Neutrophil (primary cell): ENCODE measurements at regions not wholly inside any gene's neighbourhood (a gene's known extent, or its start where the extent isn't known, plus 50 kb on each side); places are given as distances from the start of the nearest gene placed in this dataset.

ENCODE experiments used
- H3K27ac ChIP-seq: fragments of 200-600 bp; sonication (generic); 2 replicates; pipeline ENCODE4 v1.5.1; 2016; ENCODE audit warnings: mild to moderate bottlenecking, moderate library complexity
- H3K27me3 ChIP-seq: fragments of 200-600 bp; sonication (generic); 2 replicates; pipeline ENCODE4 v1.6.0; 2016; ENCODE audit warnings: mild to moderate bottlenecking
- H3K36me3 ChIP-seq: fragments of 200-600 bp; sonication (generic); 2 replicates; pipeline ENCODE4 v1.5.1; 2017
- H3K4me1 ChIP-seq, 2 experiments: fragments of 200-600 bp in 1 of 2; sonication (generic) in 1 of 2; 1 replicate in 1 of 2; 2 replicates in 1 of 2; pipeline versions ENCODE4 v1.5.1 to v1.6.1; 2013 to 2016; ENCODE audit warnings: low read depth in 1 of 2, low read length in 1 of 2, mild to moderate bottlenecking in 1 of 2, moderate library complexity in 1 of 2; ENCODE audit not compliant: control insufficient read depth in 1 of 2, insufficient read depth in 1 of 2
- H3K4me3 ChIP-seq, 2 experiments: fragments of 200-600 bp in 1 of 2; sonication (generic) in 1 of 2; 1 replicate in 1 of 2; 2 replicates in 1 of 2; pipeline ENCODE4 v1.5.1; 2013 to 2016; ENCODE audit warnings: low read depth in 1 of 2, low read length in 1 of 2, mild to moderate bottlenecking in 1 of 2, moderate library complexity in 1 of 2
- H3K9me3 ChIP-seq: fragments of 200-600 bp; sonication (generic); 2 replicates; pipeline ENCODE4 v1.5.1; 2016
- CTCF ChIP-seq: fragments of 200-600 bp; sonication (generic); IDR thresholded peaks from 2 replicates; pipeline ENCODE4 v1.5.1; 2016; ENCODE audit warnings: antibody characterized with exemption

GRCh38 chr6:144534180-144534579 is 249.0 kb downstream of the UTRN start:
- peaks cover 55% of the 10 kb centered on the region for H3K36me3 ChIP-seq
- no peak for TF ChIP-seq CTCF
- no peak overlapping the region for H3K27ac ChIP-seq
- H3K27me3 ChIP-seq: no peaks in the 10 kb centered on the region
- no peaks in the 10 kb centered on the region for H3K9me3 ChIP-seq
- H3K4me1 ChIP-seq: no peaks in the 10 kb centered on the region
- no peak overlapping the region for H3K4me3 ChIP-seq

- H3K4me1 ChIP-seq: no peaks in the 10 kb centered on the region
- no peak for TF ChIP-seq CTCF
- H3K27me3 ChIP-seq: no peaks in the 10 kb centered on the region
- no peak overlapping the region for H3K27ac ChIP-seq
- H3K36me3 ChIP-seq: peaks cover 58% of the 10 kb centered on the region
- no peaks in the 10 kb centered on the region for H3K9me3 ChIP-seq
- no peak overlapping the region for H3K4me3 ChIP-seq
These were observed 250.5 kb downstream of the UTRN start for GRCh38 chr6:144535630-144536029.

GRCh38 chr6:144536079-144536478 is 250.9 kb downstream of the UTRN start:
- no peak for TF ChIP-seq CTCF
- H3K27me3 ChIP-seq: no peaks in the 10 kb centered on the region
- H3K9me3 ChIP-seq: no peaks in the 10 kb centered on the region
- H3K4me3 ChIP-seq: no peak overlapping the region
- H3K27ac ChIP-seq: no peak overlapping the region
- H3K36me3 ChIP-seq: peaks cover 58% of the 10 kb centered on the region
- no peaks in the 10 kb centered on the region for H3K4me1 ChIP-seq

GRCh38 chr6:144543006-144543871 is 258.1 kb downstream of the UTRN start:
- Histone ChIP-seq H3K36me3 (peaks cover 38% of the 10 kb centered on the region), H3K4me3 (no peak overlapping the region), H3K27me3 (no peaks in the 10 kb centered on the region), H3K4me1 (peaks cover 6 to 17% of the 10 kb centered on the region in 2 experiments), H3K9me3 (no peaks in the 10 kb centered on the region), H3K27ac (peak overlapping the region; percentile 67)
- no peak for TF ChIP-seq CTCF

GRCh38 chr6:144544266-144544830 is 259.2 kb downstream of the UTRN start:
- no peaks in the 10 kb centered on the region for H3K27me3 ChIP-seq
- TF ChIP-seq CTCF: no peak
- peaks cover 6 to 17% of the 10 kb centered on the region in 2 experiments for H3K4me1 ChIP-seq
- H3K36me3 ChIP-seq: peaks cover 42% of the 10 kb centered on the region
- no peak overlapping the region for H3K27ac ChIP-seq
- no peak overlapping the region for H3K4me3 ChIP-seq
- no peaks in the 10 kb centered on the region for H3K9me3 ChIP-seq
